K562 (cell line): ENCODE measurements at regions not wholly inside any gene's neighbourhood (a gene's known extent, or its start where the extent isn't known, plus 50 kb on each side); places are given as distances from the start of the nearest gene placed in this dataset.

Source experiments
- ATAC-seq: fragments of 200-7000 bp; cut with Tn5 transposase; 3 replicates; pipeline ENCODE4 v1.9.1; 2020; ENCODE audit warnings: moderate library complexity
- BruUV-seq: library from RNA; stranded (reverse); fragments of 400-500 nt; replicated peaks from 2 replicates; lab custom pipeline; 2021; lab: Mats Ljungman, UMichigan
- CTCF ChIA-PET: fragments of 300-600 bp; formaldehyde crosslinking; extraction: SDS; loops from one replicate; lab custom pipeline; 2021; ENCODE audit warnings: low intra/inter-chr PET ratio; lab: Yijun Ruan, JAX
- POLR2A ChIA-PET: fragments of 300-600, 350-650 bp; sonication (Branson Sonifier 250); formaldehyde crosslinking; extraction: SDS; loops from one replicate; lab custom pipeline; 2021; ENCODE audit warnings: antibody characterized with exemption, inconsistent platforms; lab: Yijun Ruan, JAX
- DNase-seq, 4 experiments: peaks; one replicate each; pipeline versions ENCODE4 v3.0.0 to v3.0.0-alpha.2; 2011 to 2018; ENCODE audit warnings: low spot score in 3 of 4, mixed read lengths in 3 of 4; ENCODE audit errors: extremely low read depth in 1 of 4
- FAIRE-seq: peaks from 2 replicates; lab custom pipeline; 2011; peaks lifted over from hg19 to GRCh38; lab: Jason Lieb, UNC
- H2AFZ ChIP-seq: 2 replicates; pipeline ENCODE4 v1.6.0; 2011; ENCODE audit warnings: low read depth, low read length, control low read depth, inconsistent platforms
- H3K27ac ChIP-seq: fragments of 200-600 bp; 3 replicates; pipeline ENCODE4 v1.8.0; 2011; ENCODE audit warnings: low read depth, mild to moderate bottlenecking, control low read depth, inconsistent platforms, low read length, moderate library complexity, mixed read lengths; ENCODE audit errors: extremely low read depth
- H3K27me3 ChIP-seq, 2 experiments: fragments of 300-600 bp in 1 of 2; 2 replicates in 1 of 2; 3 replicates in 1 of 2; pipeline versions ENCODE4 v1.6.0 to v1.8.0; 2011; ENCODE audit warnings: inconsistent platforms in 2 of 2, low read length in 2 of 2, mild to moderate bottlenecking in 1 of 2, mixed read lengths in 1 of 2, moderate library complexity in 1 of 2; ENCODE audit not compliant: control insufficient read depth in 2 of 2, insufficient read depth in 2 of 2
- H3K36me3 ChIP-seq: fragments of 300-600 bp; 3 replicates; pipeline ENCODE4 v1.8.0; 2011; ENCODE audit warnings: mild to moderate bottlenecking, low read length, inconsistent platforms; ENCODE audit not compliant: control insufficient read depth, insufficient read depth
- H3K4me1 ChIP-seq, 2 experiments: fragments of 200-600 bp in 1 of 2; replicated peaks in 1 of 2; 2 replicates in 1 of 2; 3 replicates in 1 of 2; pipeline versions ENCODE4 v1.5.1 to v1.8.0; 2011; ENCODE audit warnings: inconsistent platforms in 2 of 2, low read length in 2 of 2, mild to moderate bottlenecking in 1 of 2, mixed read lengths in 1 of 2, moderate library complexity in 1 of 2; ENCODE audit not compliant: control insufficient read depth in 2 of 2, insufficient read depth in 2 of 2
- H3K4me2 ChIP-seq: 2 replicates; pipeline ENCODE4 v1.6.1; 2011; ENCODE audit warnings: low read length, control low read depth, inconsistent platforms, mixed read lengths; ENCODE audit not compliant: insufficient read depth
- H3K4me3 ChIP-seq: fragments of 200-600 bp; sonication (generic), shearing (Covaris generic); 2 replicates; pipeline ENCODE4 v1.5.1; 2016; ENCODE audit warnings: control low read depth, inconsistent platforms
- H3K79me2 ChIP-seq: fragments of 200-600 bp; 3 replicates; pipeline ENCODE4 v1.8.0; 2011; ENCODE audit warnings: low read length, inconsistent platforms; ENCODE audit not compliant: control insufficient read depth, insufficient read depth
- H3K9ac ChIP-seq, 2 experiments: 2 replicates each; pipeline versions ENCODE4 v1.6.0 to v1.6.1; 2011; ENCODE audit warnings: low read depth in 2 of 2, low read length in 2 of 2, control low read depth in 1 of 2, inconsistent platforms in 1 of 2, mild to moderate bottlenecking in 1 of 2, mixed read lengths in 1 of 2; ENCODE audit not compliant: insufficient read depth in 1 of 2
- H3K9me1 ChIP-seq: one replicate; pipeline ENCODE4 v1.6.0; 2011; ENCODE audit warnings: inconsistent platforms, mild to moderate bottlenecking, low read length, moderate library complexity; ENCODE audit not compliant: control insufficient read depth, insufficient read depth
- H3K9me3 ChIP-seq: replicated peaks from 2 replicates; pipeline ENCODE4 v1.5.1; 2011; ENCODE audit warnings: low read depth, low read length, inconsistent platforms; ENCODE audit not compliant: control insufficient read depth, insufficient read depth
- H4K20me1 ChIP-seq: replicated peaks from 2 replicates; pipeline ENCODE4 v1.6.1; 2011; ENCODE audit warnings: low read length, inconsistent platforms, mixed read lengths; ENCODE audit not compliant: control insufficient read depth, insufficient read depth
- CBFA2T2 ChIP-seq: fragments of 450-650 bp; conservative IDR thresholded peaks from 2 replicates; pipeline ENCODE4 v1.6.1; 2017; ENCODE audit warnings: mild to moderate bottlenecking
- CC2D1A ChIP-seq: fragments of 450-650 bp; IDR thresholded peaks from 2 replicates; pipeline ENCODE4 v1.6.1; 2017; ENCODE audit warnings: mild to moderate bottlenecking
- EP400 ChIP-seq: fragments of 450-650 bp; IDR thresholded peaks from 2 replicates; pipeline ENCODE4 v1.6.1; 2017; ENCODE audit warnings: antibody characterized with exemption, mild to moderate bottlenecking, moderate library complexity
- FOXK2 ChIP-seq, 2 experiments: fragments of 450-650 bp; IDR thresholded peaks in 1 of 2; conservative IDR thresholded peaks in 1 of 2; 2 replicates each; pipeline ENCODE4 v1.6.1; 2016; ENCODE audit warnings: low read depth in 2 of 2, mild to moderate bottlenecking in 1 of 2
- FOXP4 ChIP-seq: sonication (generic); formaldehyde crosslinking; IDR thresholded peaks from 2 replicates; pipeline ENCODE4 v1.8.0; 2022; ENCODE audit warnings: mild to moderate bottlenecking, missing genetic modification reagents, borderline replicate concordance
- GTF2B ChIP-seq: IDR thresholded peaks from 2 replicates; pipeline ENCODE4 v1.6.1; 2011; ENCODE audit not compliant: insufficient read length; ENCODE audit errors: extremely low read depth
- HNRNPH1 ChIP-seq: fragments of 200-400 bp; formaldehyde crosslinking; optimal IDR thresholded peaks from 2 replicates; pipeline ENCODE3; 2017; ENCODE audit warnings: low read depth, mild to moderate bottlenecking, low read length, moderate library complexity
- MTA1 ChIP-seq: fragments of 450-650 bp; IDR thresholded peaks from 2 replicates; pipeline ENCODE4 v1.6.1; 2017; ENCODE audit warnings: borderline replicate concordance
- MYC ChIP-seq, 2 experiments: fragments of 250-450 bp in 1 of 2; sonication (Bioruptor Pico) in 1 of 2; IDR thresholded peaks; 2 replicates each; pipeline versions ENCODE4 v1.5.1 to v1.6.1; 2012 to 2021; ENCODE audit warnings: low read depth in 2 of 2, borderline replicate concordance in 1 of 2, improper control_type of control experiment in 1 of 2, low read length in 1 of 2, mild to moderate bottlenecking in 1 of 2, moderate library complexity in 1 of 2
- NR2C2 ChIP-seq, 2 experiments: fragments of 200-800 bp in 1 of 2; sonication (Bioruptor generic) in 1 of 2; sonication (generic) in 1 of 2; formaldehyde crosslinking in 1 of 2; IDR thresholded peaks; 2 replicates each; pipeline versions ENCODE4 v1.6.1 to v1.8.0; 2016 to 2022; ENCODE audit warnings: mild to moderate bottlenecking in 1 of 2, missing compliant biosample characterization in 1 of 2, missing genetic modification characterization in 1 of 2, missing genetic modification reagents in 1 of 2
- PTBP1 ChIP-seq: fragments of 200-400 bp; formaldehyde crosslinking; IDR thresholded peaks from 2 replicates; pipeline ENCODE4 v1.6.1; 2017; ENCODE audit warnings: low read depth, low read length
- RAD51 ChIP-seq: fragments of 450-650 bp; IDR thresholded peaks from 2 replicates; pipeline ENCODE4 v1.7.1; 2016; ENCODE audit warnings: low read depth, mild to moderate bottlenecking, borderline replicate concordance
- ZBTB33 ChIP-seq: sonication (generic); formaldehyde crosslinking; IDR thresholded peaks from 2 replicates; pipeline ENCODE4 v1.8.1; 2023; ENCODE audit warnings: mild to moderate bottlenecking, missing genetic modification reagents
- ZFP36 ChIP-seq: fragments of 150-350 bp; IDR thresholded peaks from 2 replicates; pipeline ENCODE4 v1.6.1; 2018; ENCODE audit warnings: low read length, low read depth; ENCODE audit not compliant: partially characterized antibody
- WGBS: fragments of 100-300 bp; shearing (Covaris generic); methylation state at CpG from one replicate; pipeline ENCODE4 v1.1.6; 2016; ENCODE audit warnings: low coverage, mixed read lengths; ENCODE audit not compliant: insufficient coverage; ENCODE audit errors: missing lambda C conversion rate; 5-methylcytosine and 5-hydroxymethylcytosine counted together
- in situ Hi-C: fragments of 300-500 bp; cut with MboI; formaldehyde crosslinking; loops from 4 replicates; pipeline ENCODE4 v1.15.0; 2018; ENCODE audit warnings: inconsistent platforms, mixed read lengths
- intact Hi-C: fragments of 100-400 bp; cut with micrococcal nuclease; formaldehyde crosslinking; loops from 2 replicates; pipeline ENCODE4 v1.14.2; 2022
- TF ChIP-seq, protein P1 (sequence below): fragments of 200-400 bp; formaldehyde crosslinking; IDR thresholded peaks from 2 replicates; pipeline ENCODE4 v1.6.1; 2017; ENCODE audit warnings: mild to moderate bottlenecking, low read depth, low read length, moderate library complexity

GRCh38 chr7:41054960-41055661, 647.8 kb downstream of the INHBA start:
- under 1% methylated on average over 10 of the region's 11 CpGs for WGBS
- no peak for ATAC-seq

More at GRCh38 chr7:41054960-41055661, 647.8 kb downstream of the INHBA start:
- intact Hi-C loops: no loop called here
- no peaks in the 10 kb centered on the region for H3K4me1 ChIP-seq
- no peaks in the 10 kb centered on the region for H3K79me2 ChIP-seq
- FAIRE-seq (no peak), DNase-seq (no peak)
- no peaks in the 10 kb centered on the region for H3K9me1 ChIP-seq
- H3K27ac ChIP-seq: no peak overlapping the region
- no peaks in the 10 kb centered on the region for H3K9me3 ChIP-seq
- H3K36me3 ChIP-seq: no peaks in the 10 kb centered on the region
- no peak overlapping the region for H3K9ac ChIP-seq
- H3K27me3 ChIP-seq: no peaks in the 10 kb centered on the region
- H2AFZ ChIP-seq: no peak overlapping the region
- H3K4me3 ChIP-seq: no peak overlapping the region
- in situ Hi-C loops: no loop called here
- H3K4me2 ChIP-seq: no peak overlapping the region
- no TSS peak for BruUV-seq
- POLR2A ChIA-PET: no interaction called here
- TF ChIP-seq ZBTB33 (CRISPR knock-in tag) (no peak), EP400 (no peak), GTF2B (no peak), CC2D1A (no peak), ZFP36 (no peak), MYC (IDR thresholded peaks at IDR 0.05; ENCODE audit: low read depth, low read length) (no peak), MYC (CRISPR knock-in tag; IDR thresholded peaks at IDR 0.05; ENCODE audit: borderline replicate concordance, low read depth) (no peak), FOXK2 (conservative IDR thresholded peaks at IDR 0.05 in 1 of 2, IDR thresholded peaks at IDR 0.05 in 1 of 2; ENCODE audit: low read depth in 2 of 2) (no peak), PTBP1 (no peak), CBFA2T2 (no peak), MTA1 (no peak), RAD51 (no peak), NR2C2 (CRISPR knock-in tag; IDR thresholded peaks at IDR 0.05) (no peak), NR2C2 (tag; IDR thresholded peaks at IDR 0.05) (no peak), HNRNPH1 (no peak), FOXP4 (no peak)
- TF ChIP-seq, protein P1, sequence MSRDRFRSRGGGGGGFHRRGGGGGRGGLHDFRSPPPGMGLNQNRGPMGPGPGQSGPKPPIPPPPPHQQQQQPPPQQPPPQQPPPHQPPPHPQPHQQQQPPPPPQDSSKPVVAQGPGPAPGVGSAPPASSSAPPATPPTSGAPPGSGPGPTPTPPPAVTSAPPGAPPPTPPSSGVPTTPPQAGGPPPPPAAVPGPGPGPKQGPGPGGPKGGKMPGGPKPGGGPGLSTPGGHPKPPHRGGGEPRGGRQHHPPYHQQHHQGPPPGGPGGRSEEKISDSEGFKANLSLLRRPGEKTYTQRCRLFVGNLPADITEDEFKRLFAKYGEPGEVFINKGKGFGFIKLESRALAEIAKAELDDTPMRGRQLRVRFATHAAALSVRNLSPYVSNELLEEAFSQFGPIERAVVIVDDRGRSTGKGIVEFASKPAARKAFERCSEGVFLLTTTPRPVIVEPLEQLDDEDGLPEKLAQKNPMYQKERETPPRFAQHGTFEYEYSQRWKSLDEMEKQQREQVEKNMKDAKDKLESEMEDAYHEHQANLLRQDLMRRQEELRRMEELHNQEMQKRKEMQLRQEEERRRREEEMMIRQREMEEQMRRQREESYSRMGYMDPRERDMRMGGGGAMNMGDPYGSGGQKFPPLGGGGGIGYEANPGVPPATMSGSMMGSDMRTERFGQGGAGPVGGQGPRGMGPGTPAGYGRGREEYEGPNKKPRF: no peak
- no peaks in the 10 kb centered on the region for H4K20me1 ChIP-seq
- CTCF ChIA-PET: no interaction called here
